ENCODE measurements at regions not wholly inside any gene's neighbourhood (a gene's known extent, or its start where the extent isn't known, plus 50 kb on each side); places are given as distances from the start of the nearest gene placed in this dataset.

DNA sequence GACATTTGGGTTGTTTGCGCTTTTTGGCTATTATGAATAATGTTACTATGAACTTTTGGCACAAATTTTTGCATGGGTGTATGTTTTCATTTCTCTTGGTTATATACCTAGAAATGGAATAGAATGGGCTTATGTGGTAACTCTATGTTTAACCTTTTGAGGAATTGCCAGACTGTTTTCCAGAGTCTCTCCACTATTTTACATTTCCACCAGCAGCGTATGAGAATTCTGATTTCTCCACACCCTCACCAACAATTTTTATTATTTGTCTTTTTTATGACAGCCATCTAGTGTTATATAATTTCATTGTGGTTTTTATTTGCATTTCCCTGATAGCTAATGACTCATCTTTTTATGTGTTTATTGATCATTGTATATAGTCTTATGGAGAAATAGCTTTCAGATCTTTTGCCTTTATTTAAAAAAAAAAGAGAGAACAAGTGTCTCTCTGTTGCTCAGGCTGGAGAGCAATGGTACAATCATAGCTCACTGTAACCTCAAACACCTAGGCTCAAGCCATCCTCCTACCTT, 247.2 kb downstream of the OPA1 start:
- Histone ChIP-seq H3K18ac (ENCODE audit: extremely low read depth, low read length) (no peak overlapping the region), H3K56ac (replicated peaks; ENCODE audit: insufficient read length, low read depth, low read length) (no peak overlapping the region), H3K36me3 (ENCODE audit: control insufficient read depth in 2 of 4, insufficient read depth in 4 of 4, low read length in 3 of 4) (no peaks in the 10 kb centered on the region), H3K23ac (ENCODE audit: insufficient read length) (no peak overlapping the region), H3K14ac (ENCODE audit: insufficient read length) (no peak overlapping the region), H4K8ac (ENCODE audit: extremely low read depth, insufficient read depth, low read length) (no peak overlapping the region), H2AK5ac (ENCODE audit: low read depth, low read length) (no peak overlapping the region), H2AFZ (ENCODE audit: low read length) (no peak overlapping the region), H2BK5ac (ENCODE audit: low read depth, low read length) (no peak overlapping the region), H3K4ac (replicated peaks; ENCODE audit: insufficient read length, low read depth, low read length) (no peak overlapping the region), H3K9me3 (ENCODE audit: insufficient read depth in 2 of 2, low read depth in 1 of 2, low read length in 1 of 2) (no peaks in the 10 kb centered on the region), H3K4me2 (ENCODE audit: insufficient read depth in 1 of 2, low read depth in 2 of 2, low read length in 2 of 2) (no peak overlapping the region), H4K5ac (ENCODE audit: insufficient read length, low read depth, low read length) (no peak overlapping the region), H2BK20ac (ENCODE audit: low read length) (no peak overlapping the region), H3K79me1 (ENCODE audit: low read depth, low read length) (no peaks in the 10 kb centered on the region), H2BK12ac (ENCODE audit: low read depth, low read length) (no peak overlapping the region), H4K91ac (replicated peaks; ENCODE audit: insufficient read length, low read length) (no peak overlapping the region), H2BK120ac (replicated peaks; ENCODE audit: low read depth, low read length) (no peak overlapping the region), H3K4me3 (ENCODE audit: extremely low read depth in 1 of 4, insufficient read depth in 2 of 4, low read depth in 3 of 4, low read length in 4 of 4) (no peak overlapping the region), H4K20me1 (replicated peaks in 1 of 2; ENCODE audit: control insufficient read depth in 1 of 2, insufficient read depth in 2 of 2, low read length in 2 of 2) (no peaks in the 10 kb centered on the region), H3K27me3 (replicated peaks in 1 of 4; ENCODE audit: control insufficient read depth in 3 of 4, extremely low read depth in 1 of 4, insufficient read depth in 3 of 4, low read length in 3 of 4) (no peaks in the 10 kb centered on the region; a peak in 3 of 7 replicates), H3K4me1 (replicated peaks in 1 of 4; ENCODE audit: control insufficient read depth in 3 of 4, insufficient read depth in 4 of 4, low read length in 3 of 4) (peaks cover 0 to 3% (median 1%) of the 10 kb centered on the region in 4 experiments; a peak in 3 of 7 replicates), H3K9ac (replicated peaks in 1 of 4; ENCODE audit: extremely low read depth in 1 of 4, low read depth in 3 of 4, low read length in 3 of 4) (no peak overlapping the region), H3K27ac (ENCODE audit: low read depth, low read length) (no peak overlapping the region), H3K23me2 (ENCODE audit: low read depth, low read length) (no peaks in the 10 kb centered on the region), H2BK15ac (ENCODE audit: low read length) (no peak overlapping the region), H3K79me2 (ENCODE audit: control insufficient read depth in 1 of 2, insufficient read depth in 2 of 2, low read length in 2 of 2) (no peaks in the 10 kb centered on the region)
- POLR2A ChIA-PET (ENCODE audit: partially characterized antibody): no interaction called here
- no peak for FAIRE-seq
- no peak for TF ChIP-seq BRCA1 (IDR thresholded peaks at IDR 0.05; ENCODE audit: low read depth, low read length)
- no peak for TF ChIP-seq GTF2F1 (IDR thresholded peaks at IDR 0.05; ENCODE audit: borderline replicate concordance, low read depth, low read length)
- TF ChIP-seq POLR2A (IDR thresholded peaks at IDR 0.05; ENCODE audit: control extremely low read depth in 1 of 2, low read depth in 2 of 2, low read length in 2 of 2): no peak
- WGBS, 2 experiments (ENCODE audit: extremely low coverage in 1 of 2, insufficient coverage in 1 of 2, insufficient read length in 1 of 2, insufficient replicate concordance in 2 of 2, low coverage in 1 of 2, low lambda C conversion rate in 2 of 2, missing lambda C conversion rate in 1 of 2): 92% methylated on average over 2 of the region's 2 CpGs; no CpG with 5 or more reads in 1 of the 2 experiments
- DNase-seq (ENCODE audit: low read depth in 1 of 2, low spot score in 2 of 2): no peak
- CTCF ChIA-PET (ENCODE audit: partially characterized antibody): interaction anchor here (0.6 kb wide), 1 partner anchor 504 kb away, joined by 4 read pairs; no protein-coding TSS in a partner anchor

Measured in H1 (cell line).